ENCODE measurements at regions not wholly inside any gene's neighbourhood (a gene's known extent, or its start where the extent isn't known, plus 50 kb on each side); places are given as distances from the start of the nearest gene placed in this dataset.

GRCh38 chr7:18320422-18320821 is 175.1 kb upstream of the HDAC9 start:
- Histone ChIP-seq H3K4me3 (ENCODE audit: low read length in 3 of 3) (no peak overlapping the region), H3K9ac (ENCODE audit: low read length in 3 of 3) (no peak overlapping the region), H3K36me3 (ENCODE audit: control insufficient read depth in 2 of 3, insufficient read depth in 3 of 3, low read length in 3 of 3) (no peaks in the 10 kb centered on the region), H3K9me3 (ENCODE audit: control insufficient read depth in 2 of 3, insufficient read depth in 1 of 3, low read length in 3 of 3) (no peaks in the 10 kb centered on the region), H3K27ac (ENCODE audit: low read depth in 2 of 2, low read length in 2 of 2) (no peak overlapping the region), H3K4me1 (ENCODE audit: control insufficient read depth in 2 of 3, insufficient read depth in 2 of 3, low read depth in 1 of 3, low read length in 3 of 3) (no peaks in the 10 kb centered on the region), H3K27me3 (ENCODE audit: control insufficient read depth, insufficient read depth, low read length) (no peaks in the 10 kb centered on the region)
- no peak for TF ChIP-seq CTCF (IDR thresholded peaks at IDR 0.05; ENCODE audit: borderline replicate concordance, extremely low read depth, insufficient read depth)
- DNase-seq, result no peak
- FAIRE-seq, result no peak
- intact Hi-C loops (cut with DNase I), result no loop called here

GRCh38 chr7:18320971-18321567 is 174.5 kb upstream of the HDAC9 start:
- Histone ChIP-seq H3K4me1 (ENCODE audit: control insufficient read depth in 2 of 3, insufficient read depth in 2 of 3, low read depth in 1 of 3, low read length in 3 of 3) (no peaks in the 10 kb centered on the region), H3K27me3 (ENCODE audit: control insufficient read depth, insufficient read depth, low read length) (no peaks in the 10 kb centered on the region), H3K27ac (ENCODE audit: low read depth in 2 of 2, low read length in 2 of 2) (no peak overlapping the region), H3K9ac (ENCODE audit: low read length in 3 of 3) (no peak overlapping the region), H3K4me3 (ENCODE audit: low read length in 3 of 3) (no peak overlapping the region), H3K36me3 (ENCODE audit: control insufficient read depth in 2 of 3, insufficient read depth in 3 of 3, low read length in 3 of 3) (no peaks in the 10 kb centered on the region), H3K9me3 (ENCODE audit: control insufficient read depth in 2 of 3, insufficient read depth in 1 of 3, low read length in 3 of 3) (no peaks in the 10 kb centered on the region)
- TF ChIP-seq CTCF (IDR thresholded peaks at IDR 0.05; ENCODE audit: borderline replicate concordance, extremely low read depth, insufficient read depth), result peak; percentile 48
- intact Hi-C loops (cut with DNase I), result no loop called here
- peak; percentile 30 for FAIRE-seq
- DNase-seq, result peak in 2 of 5 donors; percentile 35 to 62

GRCh38 chr7:18330548-18330947 is 165.0 kb upstream of the HDAC9 start:
- Histone ChIP-seq H3K9me3 (ENCODE audit: control insufficient read depth in 2 of 3, insufficient read depth in 1 of 3, low read length in 3 of 3) (no peaks in the 10 kb centered on the region), H3K4me3 (ENCODE audit: low read length in 3 of 3) (no peak overlapping the region), H3K27me3 (ENCODE audit: control insufficient read depth, insufficient read depth, low read length) (no peaks in the 10 kb centered on the region), H3K27ac (ENCODE audit: low read depth in 2 of 2, low read length in 2 of 2) (no peak overlapping the region), H3K4me1 (ENCODE audit: control insufficient read depth in 2 of 3, insufficient read depth in 2 of 3, low read depth in 1 of 3, low read length in 3 of 3) (no peaks in the 10 kb centered on the region), H3K9ac (ENCODE audit: low read length in 3 of 3) (no peak overlapping the region), H3K36me3 (ENCODE audit: control insufficient read depth in 2 of 3, insufficient read depth in 3 of 3, low read length in 3 of 3) (no peaks in the 10 kb centered on the region)
- no peak for FAIRE-seq
- no peak for DNase-seq
- intact Hi-C loops (cut with DNase I), result no loop called here
- TF ChIP-seq CTCF (IDR thresholded peaks at IDR 0.05; ENCODE audit: borderline replicate concordance, extremely low read depth, insufficient read depth), result no peak

GRCh38 chr7:18336626-18337025 is 158.9 kb upstream of the HDAC9 start:
- no peak for DNase-seq
- TF ChIP-seq CTCF (IDR thresholded peaks at IDR 0.05; ENCODE audit: borderline replicate concordance, extremely low read depth, insufficient read depth), result no peak
- no peak overlapping the region for H3K4me3 ChIP-seq (ENCODE audit: low read length in 3 of 3)
- intact Hi-C loops (cut with DNase I), result no loop called here
- H3K36me3 ChIP-seq (ENCODE audit: control insufficient read depth in 2 of 3, insufficient read depth in 3 of 3, low read length in 3 of 3), result no peaks in the 10 kb centered on the region
- no peaks in the 10 kb centered on the region for H3K4me1 ChIP-seq (ENCODE audit: control insufficient read depth in 2 of 3, insufficient read depth in 2 of 3, low read depth in 1 of 3, low read length in 3 of 3)
- H3K9ac ChIP-seq (ENCODE audit: low read length in 3 of 3), result no peak overlapping the region
- H3K9me3 ChIP-seq (ENCODE audit: control insufficient read depth in 2 of 3, insufficient read depth in 1 of 3, low read length in 3 of 3), result no peaks in the 10 kb centered on the region
- no peaks in the 10 kb centered on the region for H3K27me3 ChIP-seq (ENCODE audit: control insufficient read depth, insufficient read depth, low read length)
- no peak overlapping the region for H3K27ac ChIP-seq (ENCODE audit: low read depth in 2 of 2, low read length in 2 of 2)
- peak; percentile 33 for FAIRE-seq

Measured in kidney (tissue), 13 donors.